HEK293 (cell line): ENCODE measurements at regions not wholly inside any gene's neighbourhood (a gene's known extent, or its start where the extent isn't known, plus 50 kb on each side); places are given as distances from the start of the nearest gene placed in this dataset.

Source experiments
- CTCF ChIA-PET: fragments of 350-600 bp; formaldehyde crosslinking; extraction: SDS; loops from one replicate; lab custom pipeline; 2021; ENCODE audit warnings: antibody characterized with exemption; lab: Yijun Ruan, JAX
- POLR2A ChIA-PET: fragments of 300-600 bp; formaldehyde crosslinking; extraction: SDS; loops from one replicate; lab custom pipeline; 2020; ENCODE audit warnings: antibody characterized with exemption, inconsistent platforms; lab: Yijun Ruan, JAX
- H3K27ac ChIP-seq: fragments of 200-500 bp; sonication (Bioruptor generic); 2 replicates; pipeline ENCODE4 v1.5.1; 2014; ENCODE audit warnings: low read depth, low read length, control low read depth, inconsistent platforms; ENCODE audit errors: extremely low read depth
- H3K36me3 ChIP-seq, 2 experiments: fragments of 200-500 bp in 1 of 2; sonication (Bioruptor generic) in 1 of 2; 1 replicate in 1 of 2; 2 replicates in 1 of 2; pipeline ENCODE4 v1.5.1; 2014 to 2017; ENCODE audit warnings: inconsistent platforms in 2 of 2, low read length in 2 of 2; ENCODE audit not compliant: control insufficient read depth in 2 of 2, insufficient read depth in 1 of 2
- H3K4me1 ChIP-seq: fragments of 200-500 bp; sonication (Bioruptor generic); 2 replicates; pipeline ENCODE4 v1.5.1; 2014; ENCODE audit warnings: mild to moderate bottlenecking, low read length, inconsistent platforms; ENCODE audit not compliant: control insufficient read depth, insufficient read depth
- H3K4me3 ChIP-seq: 2 replicates; pipeline ENCODE4 v1.5.1; 2011; ENCODE audit warnings: low read depth, mild to moderate bottlenecking, control low read depth, low read length, moderate library complexity
- H3K9me3 ChIP-seq: fragments of 200-500 bp; sonication (Bioruptor generic); 2 replicates; pipeline ENCODE4 v1.5.1; 2014; ENCODE audit warnings: low read depth, low read length, inconsistent platforms; ENCODE audit not compliant: control insufficient read depth, insufficient read depth
- GLI4 ChIP-seq: fragments of 450-650 bp; formaldehyde crosslinking; IDR thresholded peaks from 2 replicates; pipeline ENCODE4 v1.5.1; 2016; ENCODE audit warnings: missing biosample characterization, missing genetic modification characterization
- KLF10 ChIP-seq: fragments of 450-650 bp; IDR thresholded peaks from 2 replicates; pipeline ENCODE4 v1.5.1; 2018; ENCODE audit warnings: missing biosample characterization, mild to moderate bottlenecking, missing genetic modification characterization
- KLF17 ChIP-seq: fragments of 450-650 bp; formaldehyde crosslinking; IDR thresholded peaks from 2 replicates; pipeline ENCODE4 v1.5.1; 2016; ENCODE audit warnings: missing biosample characterization, missing genetic modification characterization
- REST ChIP-seq: fragments of 450-650 bp; formaldehyde crosslinking; IDR thresholded peaks from 2 replicates; pipeline ENCODE4 v1.5.1; 2016; ENCODE audit warnings: missing biosample characterization, missing genetic modification characterization
- SALL2 ChIP-seq: fragments of 450-650 bp; formaldehyde crosslinking; IDR thresholded peaks from 2 replicates; pipeline ENCODE4 v1.5.0; 2017; ENCODE audit warnings: missing biosample characterization, mild to moderate bottlenecking, missing genetic modification characterization, borderline replicate concordance
- SCRT2 ChIP-seq: fragments of 450-650 bp; formaldehyde crosslinking; IDR thresholded peaks from 2 replicates; pipeline ENCODE4 v1.5.1; 2016; ENCODE audit warnings: missing biosample characterization, missing genetic modification characterization
- SP2 ChIP-seq: fragments of 450-650 bp; formaldehyde crosslinking; IDR thresholded peaks from 2 replicates; pipeline ENCODE4 v1.5.1; 2016; ENCODE audit warnings: missing biosample characterization, missing genetic modification characterization
- TRIM28 ChIP-seq: IDR thresholded peaks from 2 replicates; pipeline ENCODE4 v1.6.1; 2011; ENCODE audit warnings: low read length, control low read depth, borderline replicate concordance
- ZBTB1 ChIP-seq: fragments of 450-650 bp; formaldehyde crosslinking; IDR thresholded peaks from 2 replicates; pipeline ENCODE4 v1.5.1; 2016; ENCODE audit warnings: missing biosample characterization, missing genetic modification characterization
- ZBTB21 ChIP-seq: fragments of 450-650 bp; formaldehyde crosslinking; IDR thresholded peaks from 2 replicates; pipeline ENCODE4 v1.5.1; 2017; ENCODE audit warnings: missing biosample characterization, missing genetic modification characterization
- ZBTB8A ChIP-seq: fragments of 450-650 bp; formaldehyde crosslinking; IDR thresholded peaks from 2 replicates; pipeline ENCODE4 v1.5.1; 2016; ENCODE audit warnings: missing biosample characterization, missing genetic modification characterization
- ZNF112 ChIP-seq: fragments of 450-650 bp; formaldehyde crosslinking; IDR thresholded peaks from 2 replicates; pipeline ENCODE4 v1.5.0; 2017; ENCODE audit warnings: missing biosample characterization, missing genetic modification characterization
- ZNF132 ChIP-seq: fragments of 450-650 bp; formaldehyde crosslinking; IDR thresholded peaks from 2 replicates; pipeline ENCODE4 v1.5.1; 2017; ENCODE audit warnings: missing biosample characterization, missing genetic modification characterization, borderline replicate concordance
- ZNF174 ChIP-seq: fragments of 450-650 bp; formaldehyde crosslinking; IDR thresholded peaks from 2 replicates; pipeline ENCODE4 v1.5.0; 2017; ENCODE audit warnings: missing biosample characterization, mild to moderate bottlenecking, missing genetic modification characterization
- ZNF2 ChIP-seq: fragments of 450-650 bp; formaldehyde crosslinking; IDR thresholded peaks from 2 replicates; pipeline ENCODE4 v1.5.1; 2016; ENCODE audit warnings: missing biosample characterization, missing genetic modification characterization
- ZNF362 ChIP-seq: fragments of 450-650 bp; formaldehyde crosslinking; IDR thresholded peaks from 2 replicates; pipeline ENCODE4 v1.5.1; 2016; ENCODE audit warnings: missing biosample characterization, missing genetic modification characterization
- ZNF433 ChIP-seq: fragments of 450-650 bp; formaldehyde crosslinking; IDR thresholded peaks from 2 replicates; pipeline ENCODE4 v1.5.1; 2016; ENCODE audit warnings: missing biosample characterization, missing genetic modification characterization, low read depth
- ZNF488 ChIP-seq: fragments of 450-650 bp; formaldehyde crosslinking; IDR thresholded peaks from 2 replicates; pipeline ENCODE4 v1.5.1; 2016; ENCODE audit warnings: missing biosample characterization, missing genetic modification characterization
- ZNF514 ChIP-seq: fragments of 450-650 bp; formaldehyde crosslinking; IDR thresholded peaks from 2 replicates; pipeline ENCODE4 v1.5.1; 2016; ENCODE audit warnings: missing biosample characterization, missing genetic modification characterization
- ZNF530 ChIP-seq: fragments of 450-650 bp; formaldehyde crosslinking; IDR thresholded peaks from 2 replicates; pipeline ENCODE4 v1.5.1; 2016; ENCODE audit warnings: low read depth, missing biosample characterization, missing genetic modification characterization
- ZNF585B ChIP-seq: fragments of 450-650 bp; formaldehyde crosslinking; IDR thresholded peaks from 2 replicates; pipeline ENCODE4 v1.5.1; 2016; ENCODE audit warnings: missing biosample characterization, missing genetic modification characterization
- ZNF600 ChIP-seq: fragments of 450-650 bp; formaldehyde crosslinking; IDR thresholded peaks from 2 replicates; pipeline ENCODE4 v1.5.1; 2016; ENCODE audit warnings: missing biosample characterization, missing genetic modification characterization
- ZNF837 ChIP-seq: fragments of 450-650 bp; formaldehyde crosslinking; IDR thresholded peaks from 2 replicates; pipeline ENCODE4 v1.5.1; 2016; ENCODE audit warnings: missing biosample characterization, missing genetic modification characterization
- ZSCAN16 ChIP-seq: fragments of 450-650 bp; formaldehyde crosslinking; IDR thresholded peaks from 2 replicates; pipeline ENCODE4 v1.5.1; 2016; ENCODE audit warnings: missing biosample characterization, missing genetic modification characterization
- TF ChIP-seq, protein P1 (sequence below): fragments of 450-650 bp; formaldehyde crosslinking; IDR thresholded peaks from 2 replicates; pipeline ENCODE4 v1.5.1; 2017; ENCODE audit warnings: missing biosample characterization, missing genetic modification characterization

GRCh38 chr10:33459602-33460001 lies 125.1 kb upstream of the NRP1 start:
- ChIA-PET POLR2A (interaction anchor here (0.7 kb wide), 1 partner anchor 44 kb away, joined by 4 read pairs; no protein-coding TSS in a partner anchor), CTCF (no interaction called here)
- H3K36me3 ChIP-seq: no peaks in the 10 kb centered on the region
- no peak overlapping the region for H3K27ac ChIP-seq
- H3K9me3 ChIP-seq: no peaks in the 10 kb centered on the region
- TF ChIP-seq ZSCAN16 (tag by site-specific recombination) (no peak), ZNF112 (tag by site-specific recombination) (no peak), GLI4 (tag by site-specific recombination) (no peak), TRIM28 (no peak), REST (tag by site-specific recombination) (no peak), ZNF362 (tag by site-specific recombination) (no peak), ZNF488 (tag by site-specific recombination) (no peak), ZNF600 (tag by site-specific recombination) (no peak), SP2 (tag by site-specific recombination) (no peak)
- H3K4me3 ChIP-seq: no peak overlapping the region
- no peaks in the 10 kb centered on the region; the same call in 1 of the 2 replicates for H3K4me1 ChIP-seq

DNA sequence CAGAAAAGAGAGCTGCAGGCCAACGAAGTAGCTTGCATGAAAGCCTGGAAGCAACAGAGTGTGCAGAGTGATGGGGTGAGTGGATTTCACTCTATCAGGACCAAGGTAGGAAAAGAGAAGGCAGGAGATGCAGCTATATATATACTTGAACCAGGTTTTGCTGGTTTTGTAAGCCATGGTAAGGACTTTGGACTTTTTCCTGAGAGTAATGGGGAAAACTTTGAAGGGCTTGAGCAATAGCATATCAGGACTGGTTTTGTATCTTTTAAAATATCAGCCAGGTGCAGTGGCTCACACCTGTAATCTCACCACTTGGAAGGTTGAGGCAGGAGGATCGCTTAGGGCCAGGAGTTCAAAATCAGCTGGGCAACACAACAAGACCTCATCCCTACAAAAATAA lies 120.6 kb upstream of the NRP1 start:
- H3K27ac ChIP-seq: no peak overlapping the region
- POLR2A ChIA-PET: no interaction called here
- no peaks in the 10 kb centered on the region for H3K9me3 ChIP-seq
- no peak overlapping the region for H3K4me3 ChIP-seq
- no peaks in the 10 kb centered on the region for H3K36me3 ChIP-seq
- no peak for TF ChIP-seq ZBTB21 (tag by site-specific recombination)
- no peak for TF ChIP-seq ZBTB1 (tag by site-specific recombination)
- TF ChIP-seq ZNF585B (tag by site-specific recombination): no peak
- TF ChIP-seq KLF17 (tag by site-specific recombination): no peak
- CTCF ChIA-PET: no interaction called here
- no peaks in the 10 kb centered on the region for H3K4me1 ChIP-seq

GRCh38 chr10:33454554-33454953 lies 120.1 kb upstream of the NRP1 start:
- no peak overlapping the region for H3K27ac ChIP-seq
- no peaks in the 10 kb centered on the region for H3K9me3 ChIP-seq
- ChIA-PET CTCF (no interaction called here), POLR2A (no interaction called here)
- no peak overlapping the region for H3K4me3 ChIP-seq
- no peaks in the 10 kb centered on the region for H3K36me3 ChIP-seq
- H3K4me1 ChIP-seq: no peaks in the 10 kb centered on the region
- no peak for TF ChIP-seq ZNF530 (tag by site-specific recombination)
- no peak for TF ChIP-seq ZNF174 (tag by site-specific recombination)
- TF ChIP-seq ZNF132 (tag by site-specific recombination): no peak
- TF ChIP-seq KLF10 (tag by site-specific recombination): no peak
- no peak for TF ChIP-seq ZNF514 (tag by site-specific recombination)
- TF ChIP-seq ZBTB1 (tag by site-specific recombination): no peak
- no peak for TF ChIP-seq KLF17 (tag by site-specific recombination)
- TF ChIP-seq ZNF433: no peak
- TF ChIP-seq SCRT2 (tag by site-specific recombination): no peak
- TF ChIP-seq ZNF2: no peak
- no peak for TF ChIP-seq SALL2
- no peak for TF ChIP-seq ZNF837
- no peak for TF ChIP-seq ZBTB8A (tag by site-specific recombination)
- TF ChIP-seq, protein P1, sequence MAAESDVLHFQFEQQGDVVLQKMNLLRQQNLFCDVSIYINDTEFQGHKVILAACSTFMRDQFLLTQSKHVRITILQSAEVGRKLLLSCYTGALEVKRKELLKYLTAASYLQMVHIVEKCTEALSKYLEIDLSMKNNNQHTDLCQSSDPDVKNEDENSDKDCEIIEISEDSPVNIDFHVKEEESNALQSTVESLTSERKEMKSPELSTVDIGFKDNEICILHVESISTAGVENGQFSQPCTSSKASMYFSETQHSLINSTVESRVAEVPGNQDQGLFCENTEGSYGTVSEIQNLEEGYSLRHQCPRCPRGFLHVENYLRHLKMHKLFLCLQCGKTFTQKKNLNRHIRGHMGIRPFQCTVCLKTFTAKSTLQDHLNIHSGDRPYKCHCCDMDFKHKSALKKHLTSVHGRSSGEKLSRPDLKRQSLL (tag by site-specific recombination): no peak
